Upper lobe of left lung (tissue), 4 donors: ENCODE measurements at regions not wholly inside any gene's neighbourhood (a gene's known extent, or its start where the extent isn't known, plus 50 kb on each side); places are given as distances from the start of the nearest gene placed in this dataset.

Experiments
- CTCF ChIP-seq, 6 experiments: fragments of 450-650 bp in 4 of 6; fragments of 200-600 bp in 2 of 6; sonication (generic) in 2 of 6; IDR thresholded peaks; one replicate each; pipeline ENCODE4 v1.5.1; 2016 to 2019; ENCODE audit warnings: antibody characterized with exemption in 6 of 6
- EP300 ChIP-seq, 4 donors: sonication (generic); formaldehyde crosslinking; IDR thresholded peaks; one replicate each; pipeline ENCODE4 v1.5.1; 2017; ENCODE audit warnings: antibody characterized with exemption in 4 of 4, control low read depth in 2 of 4
- POLR2A ChIP-seq, 4 donors: fragments of 450-650 bp; IDR thresholded peaks; one replicate each; pipeline ENCODE4 v1.5.1; 2016 to 2017; ENCODE audit warnings: antibody characterized with exemption in 4 of 4, mild to moderate bottlenecking in 2 of 4

GRCh38 chr10:83459124-83459523 is 680.2 kb upstream of the GHITM start:
- TF ChIP-seq POLR2A (IDR thresholded peaks at IDR 0.05) = no peak
- TF ChIP-seq CTCF (IDR thresholded peaks at IDR 0.05) = no peak
- TF ChIP-seq EP300 (IDR thresholded peaks at IDR 0.05) = no peak
